SJSA1 (cell line): ENCODE measurements at regions not wholly inside any gene's neighbourhood (a gene's known extent, or its start where the extent isn't known, plus 50 kb on each side); places are given as distances from the start of the nearest gene placed in this dataset.

ENCODE experiments used
- DNase-seq, 2 experiments: peaks; one replicate each; pipeline ENCODE4 v3.0.0-alpha.2; 2015 to 2020; ENCODE audit warnings: low spot score in 2 of 2, low read depth in 1 of 2
- H3K27ac ChIP-seq: fragments of 250-450 bp; sonication (Bioruptor Pico); 2 replicates; pipeline ENCODE4 v1.5.1; 2020; ENCODE audit warnings: mild to moderate bottlenecking, moderate library complexity
- H3K27me3 ChIP-seq: fragments of 250-450 bp; sonication (Bioruptor Pico); replicated peaks from 2 replicates; pipeline ENCODE4 v1.5.1; 2020; ENCODE audit warnings: mild to moderate bottlenecking, moderate library complexity
- H3K36me3 ChIP-seq: fragments of 250-450 bp; sonication (Bioruptor Pico); 2 replicates; pipeline ENCODE4 v1.5.1; 2020; ENCODE audit warnings: mild to moderate bottlenecking
- H3K4me1 ChIP-seq: fragments of 250-450 bp; sonication (Bioruptor Pico); replicated peaks from 2 replicates; pipeline ENCODE4 v1.6.1; 2021; ENCODE audit warnings: mild to moderate bottlenecking
- H3K4me3 ChIP-seq: fragments of 250-450 bp; sonication (Bioruptor Pico); 2 replicates; pipeline ENCODE4 v1.5.1; 2020; ENCODE audit warnings: mild to moderate bottlenecking
- H3K9me3 ChIP-seq: fragments of 250-450 bp; sonication (Bioruptor Pico); replicated peaks from 2 replicates; pipeline ENCODE4 v1.5.1; 2020; ENCODE audit warnings: mild to moderate bottlenecking

GRCh38 chr9:99457406-99457805, 235.3 kb downstream of the SEC61B start:
- DNase-seq = no peak
- Histone ChIP-seq H3K27me3 (no peaks in the 10 kb centered on the region), H3K27ac (no peak overlapping the region), H3K9me3 (no peaks in the 10 kb centered on the region), H3K4me3 (no peak overlapping the region), H3K4me1 (no peaks in the 10 kb centered on the region), H3K36me3 (no peaks in the 10 kb centered on the region)

GRCh38 chr9:99457981-99458380, 235.9 kb downstream of the SEC61B start:
- Histone ChIP-seq H3K4me3 (no peak overlapping the region), H3K9me3 (no peaks in the 10 kb centered on the region), H3K27ac (no peak overlapping the region), H3K4me1 (no peaks in the 10 kb centered on the region), H3K36me3 (no peaks in the 10 kb centered on the region), H3K27me3 (no peaks in the 10 kb centered on the region)
- no peak for DNase-seq

GRCh38 chr9:99459919-99460318, 237.8 kb downstream of the SEC61B start:
- no peak overlapping the region for H3K4me3 ChIP-seq
- no peaks in the 10 kb centered on the region for H3K9me3 ChIP-seq
- H3K36me3 ChIP-seq = no peaks in the 10 kb centered on the region
- H3K27me3 ChIP-seq = no peaks in the 10 kb centered on the region
- H3K4me1 ChIP-seq = no peaks in the 10 kb centered on the region
- no peak for DNase-seq
- no peak overlapping the region for H3K27ac ChIP-seq

GRCh38 chr9:99463131-99463530, 241.0 kb downstream of the SEC61B start:
- H3K4me3 ChIP-seq = no peak overlapping the region
- no peaks in the 10 kb centered on the region for H3K27me3 ChIP-seq
- H3K9me3 ChIP-seq = no peaks in the 10 kb centered on the region
- no peaks in the 10 kb centered on the region for H3K4me1 ChIP-seq
- no peaks in the 10 kb centered on the region for H3K36me3 ChIP-seq
- DNase-seq = no peak
- H3K27ac ChIP-seq = no peak overlapping the region

GRCh38 chr9:99464568-99464967, 242.5 kb downstream of the SEC61B start:
- H3K4me1 ChIP-seq = no peaks in the 10 kb centered on the region
- H3K27ac ChIP-seq = no peak overlapping the region
- no peaks in the 10 kb centered on the region for H3K27me3 ChIP-seq
- DNase-seq = no peak
- no peaks in the 10 kb centered on the region for H3K36me3 ChIP-seq
- no peaks in the 10 kb centered on the region for H3K9me3 ChIP-seq
- H3K4me3 ChIP-seq = no peak overlapping the region

- no peak for DNase-seq
- H3K27ac ChIP-seq = no peak overlapping the region
Measured at GRCh38 chr9:99465231-99465907, 243.3 kb downstream of the SEC61B start.

GRCh38 chr9:99466104-99466503, 244.0 kb downstream of the SEC61B start:
- Histone ChIP-seq H3K4me1 (no peaks in the 10 kb centered on the region), H3K27ac (no peak overlapping the region), H3K9me3 (no peaks in the 10 kb centered on the region), H3K36me3 (no peaks in the 10 kb centered on the region), H3K27me3 (no peaks in the 10 kb centered on the region), H3K4me3 (no peak overlapping the region)
- no peak for DNase-seq

More at GRCh38 chr9:99465231-99465907, 243.3 kb downstream of the SEC61B start:
- H3K9me3 ChIP-seq = no peaks in the 10 kb centered on the region
- no peaks in the 10 kb centered on the region for H3K4me1 ChIP-seq
- no peaks in the 10 kb centered on the region for H3K27me3 ChIP-seq
- no peak overlapping the region for H3K4me3 ChIP-seq
- H3K36me3 ChIP-seq = no peaks in the 10 kb centered on the region

GRCh38 chr9:99466781-99467180, 244.7 kb downstream of the SEC61B start:
- no peak for DNase-seq
- Histone ChIP-seq H3K36me3 (no peaks in the 10 kb centered on the region), H3K9me3 (no peaks in the 10 kb centered on the region), H3K27ac (no peak overlapping the region), H3K4me1 (no peaks in the 10 kb centered on the region), H3K4me3 (no peak overlapping the region), H3K27me3 (no peaks in the 10 kb centered on the region)

- H3K4me3 ChIP-seq = no peak overlapping the region
- no peak overlapping the region for H3K27ac ChIP-seq
- no peak for DNase-seq
- H3K9me3 ChIP-seq = no peaks in the 10 kb centered on the region
- no peaks in the 10 kb centered on the region for H3K4me1 ChIP-seq
- no peaks in the 10 kb centered on the region for H3K36me3 ChIP-seq
- no peaks in the 10 kb centered on the region for H3K27me3 ChIP-seq
Measured at GRCh38 chr9:99471033-99471432, 249.0 kb downstream of the SEC61B start.

GRCh38 chr9:99472240-99472915, 250.3 kb downstream of the SEC61B start:
- H3K4me1 ChIP-seq = no peaks in the 10 kb centered on the region
- H3K36me3 ChIP-seq = no peaks in the 10 kb centered on the region
- no peak overlapping the region for H3K27ac ChIP-seq
- no peak for DNase-seq
- no peaks in the 10 kb centered on the region for H3K27me3 ChIP-seq
- no peak overlapping the region for H3K4me3 ChIP-seq
- H3K9me3 ChIP-seq = no peaks in the 10 kb centered on the region

- H3K4me1 ChIP-seq = no peaks in the 10 kb centered on the region
- no peaks in the 10 kb centered on the region for H3K27me3 ChIP-seq
- no peak for DNase-seq
- no peak overlapping the region for H3K4me3 ChIP-seq
- H3K9me3 ChIP-seq = no peaks in the 10 kb centered on the region
- no peaks in the 10 kb centered on the region for H3K36me3 ChIP-seq
- H3K27ac ChIP-seq = no peak overlapping the region
Measured at GRCh38 chr9:99472916-99473245, 250.8 kb downstream of the SEC61B start.

- Histone ChIP-seq H3K4me3 (no peak overlapping the region), H3K4me1 (no peaks in the 10 kb centered on the region), H3K36me3 (no peaks in the 10 kb centered on the region), H3K27ac (no peak overlapping the region), H3K27me3 (no peaks in the 10 kb centered on the region), H3K9me3 (no peaks in the 10 kb centered on the region)
- no peak for DNase-seq
Measured at GRCh38 chr9:99474186-99474585, 252.1 kb downstream of the SEC61B start.

- Histone ChIP-seq H3K4me1 (no peaks in the 10 kb centered on the region), H3K27ac (no peak overlapping the region), H3K9me3 (no peaks in the 10 kb centered on the region), H3K36me3 (no peaks in the 10 kb centered on the region), H3K4me3 (no peak overlapping the region), H3K27me3 (no peaks in the 10 kb centered on the region)
- no peak for DNase-seq
Measured at GRCh38 chr9:99475401-99476065, 253.5 kb downstream of the SEC61B start.

GRCh38 chr9:99478469-99479027, 256.5 kb downstream of the SEC61B start:
- Histone ChIP-seq H3K27ac (no peak overlapping the region), H3K9me3 (no peaks in the 10 kb centered on the region), H3K36me3 (no peaks in the 10 kb centered on the region), H3K4me3 (no peak overlapping the region), H3K27me3 (no peaks in the 10 kb centered on the region), H3K4me1 (no peaks in the 10 kb centered on the region)
- DNase-seq = no peak
